Endothelial cell of umbilical vein (primary cell): ENCODE measurements at regions not wholly inside any gene's neighbourhood (a gene's known extent, or its start where the extent isn't known, plus 50 kb on each side); places are given as distances from the start of the nearest gene placed in this dataset.

Source experiments
- BruUV-seq: library from RNA; stranded (reverse); fragments of 400-500 nt; replicated peaks from 2 replicates; lab custom pipeline; 2021; lab: Mats Ljungman, UMichigan
- CTCF ChIA-PET: fragments of 300-600, 350-600 bp; sonication (Branson Sonifier 250); formaldehyde crosslinking; loops from one replicate; lab custom pipeline; 2021; ENCODE audit warnings: antibody characterized with exemption, inconsistent platforms; lab: Charles Lee
- POLR2A ChIA-PET: fragments of 300-600, 350-600 bp; sonication (Branson Sonifier 250); formaldehyde crosslinking; loops from one replicate; lab custom pipeline; 2021; ENCODE audit warnings: antibody characterized with exemption, inconsistent platforms; lab: Charles Lee
- DNase-seq: peaks from one replicate; pipeline ENCODE4 v3.0.0-alpha.2; 2011; ENCODE audit warnings: low read depth, low spot score
- FAIRE-seq: peaks from 2 replicates; lab custom pipeline; 2011; peaks lifted over from hg19 to GRCh38; lab: Jason Lieb, UNC
- H2AFZ ChIP-seq: 2 replicates; pipeline ENCODE4 v1.6.0; 2012; ENCODE audit warnings: low read depth, low read length, control low read depth, inconsistent platforms
- H3K27ac ChIP-seq: 2 replicates; pipeline ENCODE4 v1.5.1; 2011; ENCODE audit warnings: low read depth, mild to moderate bottlenecking, control low read depth, low read length, moderate library complexity; ENCODE audit not compliant: insufficient read depth
- H3K27me3 ChIP-seq, 2 experiments: 2 replicates each; pipeline versions ENCODE4 v1.6.0 to v1.6.1; 2011; ENCODE audit warnings: low read length in 2 of 2, mixed read lengths in 1 of 2; ENCODE audit not compliant: control insufficient read depth in 2 of 2, insufficient read depth in 2 of 2
- H3K36me3 ChIP-seq, 2 experiments: 2 replicates in 1 of 2; 3 replicates in 1 of 2; pipeline ENCODE4 v1.5.1; 2011; ENCODE audit warnings: low read length in 2 of 2, mild to moderate bottlenecking in 1 of 2, moderate library complexity in 1 of 2; ENCODE audit not compliant: control insufficient read depth in 2 of 2, insufficient read depth in 2 of 2; ENCODE audit errors: extremely low read depth in 1 of 2
- H3K4me1 ChIP-seq: 3 replicates; pipeline ENCODE4 v1.5.1; 2011; ENCODE audit warnings: mild to moderate bottlenecking, low read length; ENCODE audit not compliant: control insufficient read depth, insufficient read depth; ENCODE audit errors: extremely low read depth
- H3K4me2 ChIP-seq: 2 replicates; pipeline ENCODE4 v1.6.1; 2011; ENCODE audit warnings: low read length, control low read depth, mixed read lengths; ENCODE audit not compliant: insufficient read depth
- H3K4me3 ChIP-seq, 3 experiments: fragments of 200-600 bp in 1 of 3; sonication (generic), shearing (Covaris generic) in 1 of 3; replicated peaks in 1 of 3; 2 replicates each; pipeline ENCODE4 v1.5.1; 2011 to 2016; ENCODE audit warnings: control low read depth in 3 of 3, low read length in 3 of 3, mild to moderate bottlenecking in 2 of 3, inconsistent platforms in 1 of 3, low read depth in 1 of 3, moderate library complexity in 1 of 3; ENCODE audit not compliant: insufficient read depth in 1 of 3
- H3K79me2 ChIP-seq: 2 replicates; pipeline ENCODE4 v1.6.0; 2012; ENCODE audit warnings: low read length, inconsistent platforms; ENCODE audit not compliant: control insufficient read depth, insufficient read depth
- H3K9ac ChIP-seq: replicated peaks from 2 replicates; pipeline ENCODE3; 2011; ENCODE audit warnings: low read length, control low read depth; ENCODE audit not compliant: insufficient read depth; ENCODE audit errors: extremely low read depth
- H3K9me1 ChIP-seq: replicated peaks from 3 replicates; pipeline ENCODE4 v1.6.0; 2011; ENCODE audit warnings: mild to moderate bottlenecking, low read length; ENCODE audit not compliant: control insufficient read depth, insufficient read depth; ENCODE audit errors: extremely low read depth
- H3K9me3 ChIP-seq: replicated peaks from 2 replicates; pipeline ENCODE4 v1.5.1; 2012; ENCODE audit warnings: low read length, inconsistent platforms; ENCODE audit not compliant: control insufficient read depth, insufficient read depth
- H4K20me1 ChIP-seq: replicated peaks from 2 replicates; pipeline ENCODE3; 2011; ENCODE audit warnings: mild to moderate bottlenecking, low read length; ENCODE audit not compliant: control insufficient read depth, insufficient read depth; ENCODE audit errors: extremely low read depth
- CTCF ChIP-seq, 2 donors: IDR thresholded peaks; 1 replicate in 1 of 2; 2 replicates in 1 of 2; pipeline ENCODE4 v1.5.1; 2011; ENCODE audit warnings: low read length in 2 of 2, mild to moderate bottlenecking in 2 of 2, moderate library complexity in 2 of 2, control low read depth in 1 of 2, inconsistent platforms in 1 of 2, low read depth in 1 of 2; ENCODE audit not compliant: insufficient read depth in 1 of 2; ENCODE audit errors: extremely low read depth in 1 of 2
- EZH2 ChIP-seq: IDR thresholded peaks from 2 replicates; pipeline ENCODE4 v1.6.1; 2012; ENCODE audit warnings: borderline replicate concordance, low read depth, mild to moderate bottlenecking, moderate library complexity, low read length, inconsistent platforms; ENCODE audit not compliant: severe bottlenecking
- FOS ChIP-seq: IDR thresholded peaks from 2 replicates; pipeline ENCODE4 v1.6.1; 2011; ENCODE audit warnings: mild to moderate bottlenecking, low read length, moderate library complexity, borderline replicate concordance; ENCODE audit not compliant: insufficient read depth
- GATA2 ChIP-seq: IDR thresholded peaks from 2 replicates; pipeline ENCODE4 v1.7.0; 2011; ENCODE audit warnings: low read depth, mild to moderate bottlenecking, moderate library complexity, mixed read lengths, low read length; ENCODE audit not compliant: insufficient read length, insufficient read depth
- JUN ChIP-seq: IDR thresholded peaks from 2 replicates; pipeline ENCODE4 v1.6.1; 2011; ENCODE audit warnings: borderline replicate concordance, low read depth; ENCODE audit not compliant: insufficient read length, insufficient read depth
- MAX ChIP-seq: IDR thresholded peaks from 2 replicates; pipeline ENCODE4 v1.6.1; 2011; ENCODE audit not compliant: insufficient read depth, insufficient read length
- MYC ChIP-seq: IDR thresholded peaks from one replicate; pipeline ENCODE4 v1.6.1; 2011; ENCODE audit warnings: mild to moderate bottlenecking, low read depth, low read length
- POLR2A ChIP-seq: IDR thresholded peaks from 2 replicates; pipeline ENCODE4 v1.6.1; 2012; ENCODE audit warnings: low read depth, mild to moderate bottlenecking, control low read depth, low read length
- POLR2AphosphoS5 ChIP-seq: IDR thresholded peaks from 2 replicates; pipeline ENCODE4 v1.6.1; 2012; ENCODE audit warnings: low read depth, mild to moderate bottlenecking, control low read depth, low read length, moderate library complexity; ENCODE audit not compliant: insufficient read depth
- dilution Hi-C: fragments of 300-500 bp; cut with MboI; formaldehyde crosslinking; loops from one replicate; pipeline ENCODE4 v1.15.0; 2019; ENCODE audit warnings: low sequenced_read_pairs; ENCODE audit not compliant: extremely low pct_ligation_motif_present
- intact Hi-C: fragments of 100-400 bp; cut with micrococcal nuclease; formaldehyde crosslinking; loops from one replicate; pipeline ENCODE4 v1.10.0; 2022

- Histone ChIP-seq H3K4me3 (no peak overlapping the region), H3K36me3 (no peaks in the 10 kb centered on the region), H3K9me1 (no peaks in the 10 kb centered on the region), H2AFZ (no peak overlapping the region), H3K4me2 (no peak overlapping the region), H3K9me3 (no peaks in the 10 kb centered on the region), H3K79me2 (no peaks in the 10 kb centered on the region), H3K4me1 (peaks cover 4% of the 10 kb centered on the region), H3K27ac (no peak overlapping the region), H4K20me1 (no peaks in the 10 kb centered on the region), H3K9ac (no peak overlapping the region), H3K27me3 (no peaks in the 10 kb centered on the region)
- DNase-seq = no peak
- intact Hi-C loops (no loop called here), dilution Hi-C loops (no loop called here)
- ChIA-PET CTCF (no interaction called here), POLR2A (no interaction called here)
- no TSS peak for BruUV-seq
- no peak for FAIRE-seq
- no peak for TF ChIP-seq GATA2
- TF ChIP-seq FOS = no peak
These were observed 178.5 kb upstream of the SETBP1 start for GRCh38 chr18:44502221-44502620.

- Histone ChIP-seq H3K4me1 (peaks cover 9% of the 10 kb centered on the region), H4K20me1 (no peaks in the 10 kb centered on the region), H3K9me1 (no peaks in the 10 kb centered on the region), H3K4me2 (no peak overlapping the region), H3K9ac (no peak overlapping the region), H3K36me3 (no peaks in the 10 kb centered on the region), H3K4me3 (no peak overlapping the region), H3K27ac (no peak overlapping the region), H3K27me3 (no peaks in the 10 kb centered on the region), H3K9me3 (no peaks in the 10 kb centered on the region), H2AFZ (no peak overlapping the region), H3K79me2 (no peaks in the 10 kb centered on the region)
- intact Hi-C loops = no loop called here
- ChIA-PET CTCF (no interaction called here), POLR2A (no interaction called here)
- BruUV-seq = no TSS peak
- dilution Hi-C loops = no loop called here
- DNase-seq (no peak), FAIRE-seq (no peak)
- TF ChIP-seq POLR2A (no peak), MAX (no peak), FOS (no peak), JUN (no peak), POLR2AphosphoS5 (no peak), GATA2 (no peak), CTCF (IDR thresholded peaks at IDR 0.05; ENCODE audit: extremely low read depth in 1 of 2, insufficient read depth in 1 of 2, low read depth in 1 of 2, low read length in 2 of 2) (no peak), MYC (no peak), EZH2 (no peak)
These were observed 177.9 kb upstream of the SETBP1 start for GRCh38 chr18:44502790-44503189.
